ENCODE measurements at regions not wholly inside any gene's neighbourhood (a gene's known extent, or its start where the extent isn't known, plus 50 kb on each side); places are given as distances from the start of the nearest gene placed in this dataset.

GRCh38 chr5:1665231-1665630 is 134.4 kb downstream of the MRPL36 start:
- H2AFZ ChIP-seq (ENCODE audit: control insufficient read depth, low read depth, low read length) = no peak overlapping the region
- H4K20me1 ChIP-seq (ENCODE audit: control insufficient read depth, insufficient read depth) = no peaks in the 10 kb centered on the region
- no peaks in the 10 kb centered on the region for H3K79me2 ChIP-seq (ENCODE audit: control insufficient read depth, insufficient read depth, low read length)
- ChIA-PET POLR2A (no interaction called here), RAD21 (ENCODE audit: unreplicated experiment) (no interaction called here), CTCF (interaction anchor here (1.2 kb wide), 1 partner anchor 12 kb away, joined by 3 read pairs; no protein-coding TSS in a partner anchor), SMC1A (ENCODE audit: uncharacterized antibody, unreplicated experiment) (no interaction called here)
- H3K36me3 ChIP-seq (ENCODE audit: control insufficient read depth in 2 of 2, insufficient read depth in 2 of 2, low read length in 1 of 2) = no peaks in the 10 kb centered on the region
- intact Hi-C loops (cut with micrococcal nuclease; ENCODE audit: unreplicated experiment) (no loop called here), in situ Hi-C loops (cut with MboI) (no loop called here)
- H3K9ac ChIP-seq (ENCODE audit: control insufficient read depth, insufficient read depth, low read length) = no peak overlapping the region
- ATAC-seq = no peak
- no peak for TF ChIP-seq ZBTB4 (CRISPR knock-in tag; IDR thresholded peaks at IDR 0.05)
- no peak for TF ChIP-seq ZBED1 (IDR thresholded peaks at IDR 0.05; ENCODE audit: borderline replicate concordance)
- TF ChIP-seq YY1 (IDR thresholded peaks at IDR 0.05; ENCODE audit: low read depth, low read length) = no peak
- no peak for TF ChIP-seq BACH1 (IDR thresholded peaks at IDR 0.05; ENCODE audit: borderline replicate concordance)
- no peak for TF ChIP-seq KAT2A (conservative IDR thresholded peaks at IDR 0.05; ENCODE audit: control insufficient read depth, low read depth, low read length)
- no peak for TF ChIP-seq STAT1 (conservative IDR thresholded peaks at IDR 0.05)
- no peak for TF ChIP-seq NFYA (IDR thresholded peaks at IDR 0.05; ENCODE audit: borderline replicate concordance, low read depth, low read length)
- TF ChIP-seq SKIL (IDR thresholded peaks at IDR 0.05; ENCODE audit: low read depth, poor library complexity, severe bottlenecking) = no peak
- no peak for TF ChIP-seq CHD4 (IDR thresholded peaks at IDR 0.05)
- no peak for TF ChIP-seq KDM1A (IDR thresholded peaks at IDR 0.05; ENCODE audit: borderline replicate concordance)
- TF ChIP-seq, protein P1, sequence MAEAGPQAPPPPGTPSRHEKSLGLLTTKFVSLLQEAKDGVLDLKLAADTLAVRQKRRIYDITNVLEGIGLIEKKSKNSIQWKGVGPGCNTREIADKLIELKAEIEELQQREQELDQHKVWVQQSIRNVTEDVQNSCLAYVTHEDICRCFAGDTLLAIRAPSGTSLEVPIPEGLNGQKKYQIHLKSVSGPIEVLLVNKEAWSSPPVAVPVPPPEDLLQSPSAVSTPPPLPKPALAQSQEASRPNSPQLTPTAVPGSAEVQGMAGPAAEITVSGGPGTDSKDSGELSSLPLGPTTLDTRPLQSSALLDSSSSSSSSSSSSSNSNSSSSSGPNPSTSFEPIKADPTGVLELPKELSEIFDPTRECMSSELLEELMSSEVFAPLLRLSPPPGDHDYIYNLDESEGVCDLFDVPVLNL (IDR thresholded peaks at IDR 0.05; ENCODE audit: low read depth, low read length) = no peak
- H3K4me2 ChIP-seq (ENCODE audit: control insufficient read depth, insufficient read depth) = no peak overlapping the region
- peaks cover 5 to 6% of the 10 kb centered on the region in 2 experiments; a peak in 3 of 4 replicates for H3K27me3 ChIP-seq (replicated peaks in 1 of 2; ENCODE audit: control insufficient read depth in 2 of 2, insufficient read depth in 2 of 2, low read length in 1 of 2)
- no TSS peak for BruUV-seq (replicated peaks)
- no peak for DNase-seq (ENCODE audit: low read depth, low spot score)
- H3K27ac ChIP-seq (ENCODE audit: control insufficient read depth, insufficient read depth) = no peak overlapping the region
- no peak overlapping the region for H3K4me3 ChIP-seq
- H3K4me1 ChIP-seq (ENCODE audit: control insufficient read depth, insufficient read depth, low read length) = no peaks in the 10 kb centered on the region
- H3K9me3 ChIP-seq (replicated peaks; ENCODE audit: control insufficient read depth, insufficient read depth, low read length) = no peaks in the 10 kb centered on the region
- no peak for FAIRE-seq
- 24% methylated on average over 6 of the region's 6 CpGs for WGBS (ENCODE audit: insufficient coverage, insufficient replicate concordance, low lambda C conversion rate, missing lambda C conversion rate)

Data from GM12878 (cell line).